HG03060 (cell line): ENCODE measurements at regions not wholly inside any gene's neighbourhood (a gene's known extent, or its start where the extent isn't known, plus 50 kb on each side); places are given as distances from the start of the nearest gene placed in this dataset.
A peak's percentile ranks its signal among the peaks of the same experiment; 100 is the strongest.
"Not testable (repeated sequence)": the region's sequence is repeated elsewhere in the genome, so short reads cannot be mapped to it uniquely, and the experiment has no call there.

Experiments
- ATAC-seq: cut with Tn5 transposase; IDR thresholded peaks from one replicate; pipeline ENCODE4 v1.9.1; 2021; ENCODE audit warnings: low read depth, moderate number of reproducible peaks; ENCODE audit not compliant: unreplicated experiment

DNA sequence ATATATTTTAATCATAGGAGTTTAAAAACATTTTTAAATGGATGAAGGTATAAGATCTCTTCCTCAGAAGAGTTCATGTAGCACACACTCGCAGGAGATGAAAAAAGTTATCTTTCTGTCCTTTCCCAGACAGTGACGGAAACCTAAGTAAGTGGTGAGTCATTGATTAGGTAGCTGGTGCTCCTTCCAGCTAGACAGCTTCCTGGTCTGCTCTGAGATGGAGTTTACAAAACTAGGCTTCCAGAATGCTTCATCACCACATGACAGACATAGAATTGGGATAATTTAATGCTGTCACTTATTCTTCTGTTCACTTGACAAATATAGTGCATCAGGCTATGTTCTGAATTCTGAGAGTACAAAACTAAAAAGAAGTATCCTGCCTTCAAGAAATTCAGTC, 2393.0 kb upstream of the C9orf72 start:
- ATAC-seq: no peak

DNA sequence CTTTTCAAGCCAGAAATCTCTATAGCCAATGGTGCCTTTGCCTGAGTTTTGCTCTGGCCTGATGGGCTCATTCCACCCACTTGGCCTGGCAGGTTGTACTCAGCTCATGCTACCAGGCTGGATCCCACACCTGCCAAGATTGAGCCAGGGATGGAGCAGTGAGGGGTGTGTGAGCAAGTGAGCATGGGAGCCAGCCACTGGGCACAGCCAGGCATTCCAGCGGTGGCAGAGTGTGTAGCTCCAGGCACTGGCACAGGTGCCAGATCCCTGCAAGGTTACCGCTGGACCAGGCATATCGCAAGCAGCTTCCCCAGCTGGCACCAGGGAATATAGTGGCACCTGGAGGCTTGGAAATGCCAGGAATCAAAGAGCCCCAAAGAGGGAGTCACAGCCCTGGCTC, 2395.6 kb upstream of the C9orf72 start:
- no peak for ATAC-seq

DNA sequence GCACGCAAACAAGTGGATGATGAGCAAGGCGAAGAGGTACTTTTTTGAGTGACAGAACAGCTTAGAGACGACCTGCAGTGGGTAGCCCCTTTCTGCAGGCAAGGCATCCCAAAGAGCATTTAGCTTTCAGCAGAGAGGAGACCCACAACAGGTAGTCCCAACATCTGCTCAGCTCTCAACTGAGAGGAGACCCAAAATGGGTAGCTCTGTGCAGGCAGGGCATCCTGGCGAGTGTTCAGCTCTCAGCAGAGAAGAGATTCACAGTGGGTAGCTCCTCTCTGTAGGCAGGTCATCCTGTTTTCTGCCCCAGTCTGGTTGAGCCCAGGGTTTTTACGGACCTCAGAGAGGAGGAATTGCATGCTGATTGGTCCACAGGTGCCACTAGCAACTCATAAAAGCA, 2396.1 kb upstream of the C9orf72 start:
- ATAC-seq: no peak

DNA sequence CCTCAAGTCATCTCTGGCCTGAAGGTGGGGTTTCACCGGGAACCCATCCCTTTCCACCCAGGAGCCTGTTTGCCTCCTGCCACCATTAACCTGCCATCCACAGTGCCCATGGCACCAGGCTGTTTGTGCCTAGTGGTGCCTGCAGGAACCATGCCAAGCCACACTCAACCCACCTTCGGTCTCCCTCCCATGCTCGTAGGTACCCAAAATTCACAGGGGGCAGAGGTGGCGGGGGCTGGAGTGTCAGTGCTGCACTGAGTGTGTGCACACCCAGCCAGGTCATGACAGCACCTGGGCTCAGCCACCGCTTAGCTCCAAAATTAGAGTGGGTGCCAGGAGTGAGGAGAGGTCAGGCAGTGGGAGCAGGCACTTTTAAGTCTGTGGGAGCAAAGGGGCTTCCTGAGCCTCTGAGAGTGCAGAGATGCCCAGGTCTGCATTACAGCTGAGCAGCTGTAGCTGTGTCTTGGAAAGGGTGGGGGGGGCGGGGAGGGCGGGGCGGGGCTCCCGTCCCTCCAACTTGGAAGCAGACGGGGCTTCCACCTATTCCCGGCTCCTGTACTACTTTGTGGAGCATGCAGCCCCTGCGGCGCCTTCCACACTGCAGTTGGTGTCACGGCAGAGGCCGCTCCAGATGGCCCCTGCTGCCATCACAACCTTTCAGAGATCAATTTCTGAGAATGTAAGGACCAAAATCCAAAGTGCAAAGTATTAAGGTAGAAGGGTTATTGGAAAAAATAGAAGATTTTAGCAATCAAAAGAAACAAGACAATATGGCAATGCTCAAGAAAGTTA, 2396.8 kb upstream of the C9orf72 start:
- ATAC-seq: no peak

DNA sequence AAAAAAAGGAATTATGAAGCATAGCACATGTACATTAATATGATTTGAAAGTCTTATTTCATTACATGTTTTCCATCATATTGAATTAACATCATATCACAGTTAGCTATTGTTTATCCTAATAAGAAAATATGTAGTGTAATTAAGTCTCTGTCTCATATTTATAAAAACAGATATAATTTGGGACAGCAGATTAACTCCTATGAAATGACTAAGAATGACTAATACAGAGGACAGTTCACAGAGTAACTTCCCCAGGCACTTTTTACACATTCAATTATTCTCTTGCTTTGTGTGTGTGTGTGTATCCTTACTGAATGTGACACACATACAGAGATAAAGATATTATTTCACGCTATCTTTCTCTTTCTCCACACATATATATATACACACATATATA, 2400.9 kb upstream of the C9orf72 start:
- ATAC-seq: no peak

DNA sequence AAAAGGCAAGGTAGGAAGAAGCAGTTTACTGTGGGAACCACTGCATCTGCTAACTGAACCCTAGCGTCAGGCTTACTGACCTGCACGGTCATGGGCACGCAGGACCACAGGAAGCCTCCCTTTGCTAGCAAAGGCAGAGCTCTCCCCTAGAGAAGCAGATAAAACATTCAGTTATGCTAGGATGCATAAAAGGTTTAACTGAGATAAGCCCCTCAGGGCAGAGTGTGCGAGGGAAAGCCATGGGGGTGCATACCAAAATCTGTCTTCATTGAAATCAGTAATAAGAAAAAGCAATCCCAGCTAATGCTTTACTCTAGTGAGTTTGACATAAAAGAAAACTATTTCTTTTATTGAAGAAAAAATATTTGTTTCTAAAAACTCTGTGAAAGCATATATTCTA, 2403.7 kb upstream of the C9orf72 start:
- no peak for ATAC-seq

DNA sequence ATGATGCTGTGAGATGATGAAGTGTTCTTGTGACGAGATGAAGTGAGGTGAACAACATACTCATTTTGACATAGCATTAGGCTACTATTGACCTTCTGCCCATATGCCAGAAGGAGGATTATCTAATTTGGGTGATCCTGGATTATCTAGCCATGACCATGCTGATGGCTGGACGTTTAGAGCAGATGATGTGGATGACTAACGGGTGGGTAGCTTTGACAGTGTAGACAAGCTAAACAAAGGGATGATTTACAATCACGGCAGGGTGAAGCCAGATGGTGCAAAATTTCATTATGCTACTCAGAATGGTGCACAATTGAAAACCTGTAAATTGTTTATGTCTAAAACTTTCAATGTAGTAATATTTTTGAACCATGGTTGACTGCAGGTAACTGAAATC, 2403.4 kb upstream of the ACO1 start:
- no peak for ATAC-seq

DNA sequence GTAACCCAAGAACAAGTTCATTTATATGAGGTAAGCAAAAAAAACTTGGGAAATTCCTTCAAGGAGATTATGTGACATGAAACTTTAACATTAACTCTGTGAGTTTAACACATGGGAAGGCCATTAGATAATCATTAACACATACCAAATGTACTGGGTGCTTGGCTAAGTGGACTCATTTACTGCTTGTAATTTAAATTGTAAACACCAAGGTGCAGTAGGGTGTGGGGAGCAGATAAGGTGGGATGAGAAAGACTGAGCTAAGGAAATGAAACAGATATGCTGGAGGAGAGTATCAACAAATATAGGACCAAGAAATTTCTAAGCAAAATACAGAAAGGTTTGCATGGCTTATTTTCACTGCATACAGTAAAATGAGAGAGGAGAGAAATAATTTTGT, 2384.8 kb upstream of the ACO1 start:
- no peak for ATAC-seq

DNA sequence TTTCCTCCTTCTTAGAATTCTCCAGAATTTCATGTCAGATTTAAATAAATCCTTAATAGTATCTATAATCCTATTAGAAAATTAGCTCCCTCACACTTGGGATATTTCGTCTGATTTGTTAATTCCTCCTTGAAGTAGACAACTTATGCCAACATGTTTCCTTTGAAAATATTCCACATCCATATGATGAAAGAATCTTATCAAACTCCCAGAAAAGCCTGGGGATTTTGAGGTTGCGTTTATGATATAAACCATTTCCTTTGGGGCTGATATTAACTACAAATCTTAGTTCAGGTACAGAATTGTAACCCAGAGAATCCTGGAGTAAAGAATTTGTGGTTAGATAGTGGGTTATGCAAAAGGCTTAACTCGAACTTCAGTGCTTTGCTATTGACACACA, 2373.8 kb upstream of the ACO1 start:
- ATAC-seq: no peak

DNA sequence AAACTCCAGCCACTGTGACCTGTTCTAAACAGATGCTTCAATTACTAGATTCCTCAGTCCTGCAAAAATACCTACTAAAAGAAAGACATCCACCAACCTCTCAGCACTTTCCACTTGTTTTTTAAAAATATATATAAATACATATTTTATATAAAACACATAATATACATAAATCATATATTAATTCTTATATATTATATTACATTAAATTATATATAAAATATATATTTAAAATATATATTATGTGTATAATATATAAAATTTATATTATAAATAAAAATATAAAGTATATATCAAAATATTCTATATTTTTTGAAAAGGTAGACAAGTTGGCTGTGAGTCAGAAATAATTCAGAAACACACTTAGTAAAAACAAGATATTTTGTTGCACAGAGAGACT, 2371.8 kb upstream of the ACO1 start:
- no peak for ATAC-seq

DNA sequence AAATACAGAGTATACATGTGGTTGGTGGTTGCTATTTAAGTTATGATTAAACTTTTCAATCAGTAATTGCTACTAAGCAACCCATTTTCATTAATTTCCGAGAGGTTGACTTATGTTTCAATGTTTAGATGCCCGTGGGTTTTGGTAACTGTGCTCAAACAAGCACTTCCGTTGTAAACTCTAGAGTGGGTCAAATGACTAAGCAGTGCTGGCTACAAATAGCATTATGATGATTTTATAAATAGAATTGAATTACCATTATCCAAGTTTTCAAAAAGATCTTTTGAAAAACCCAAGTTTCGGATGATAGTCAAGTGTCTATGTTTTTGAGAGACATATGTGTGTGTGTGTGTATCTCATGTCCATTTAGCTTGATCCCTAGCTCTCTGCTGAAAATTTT, 2369.4 kb upstream of the ACO1 start:
- ATAC-seq: no peak

DNA sequence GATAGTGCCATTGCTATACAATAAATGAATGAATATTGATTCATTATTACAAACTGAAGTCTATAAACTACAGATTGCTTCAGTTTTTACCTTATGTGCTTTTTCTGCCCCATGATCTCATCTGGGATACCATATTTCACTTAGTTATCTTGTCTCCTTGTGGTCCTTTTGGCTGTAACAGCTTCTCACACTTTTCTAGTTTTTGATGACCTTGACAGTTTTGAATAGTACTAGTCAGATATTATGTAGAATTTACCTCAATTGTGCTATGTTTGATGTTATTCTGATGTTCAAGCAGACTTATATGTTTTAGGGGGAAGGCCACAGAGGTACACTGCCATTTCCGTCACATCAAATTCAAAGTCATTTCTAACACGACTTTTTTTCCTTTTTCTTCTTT, 2364.3 kb upstream of the ACO1 start:
- ATAC-seq: no peak

DNA sequence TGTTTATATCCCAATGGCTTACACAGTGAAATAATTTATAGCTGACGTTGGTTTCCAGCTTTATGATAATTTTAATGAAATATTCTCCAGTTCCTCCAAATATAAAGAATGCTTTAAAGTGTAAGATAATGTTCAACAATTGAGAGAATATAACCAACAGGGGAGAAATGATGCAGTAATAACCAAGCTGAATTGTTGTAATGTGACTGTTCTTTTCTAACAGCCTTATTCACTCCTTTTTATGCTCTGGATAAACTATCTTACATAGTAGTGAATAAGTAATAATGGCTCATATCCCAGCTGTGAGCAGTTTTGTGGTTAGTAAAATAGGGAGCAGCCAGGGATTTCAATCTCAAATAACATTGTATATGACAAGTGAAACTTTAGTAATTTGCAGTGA, 2348.7 kb upstream of the ACO1 start:
- ATAC-seq: no peak

DNA sequence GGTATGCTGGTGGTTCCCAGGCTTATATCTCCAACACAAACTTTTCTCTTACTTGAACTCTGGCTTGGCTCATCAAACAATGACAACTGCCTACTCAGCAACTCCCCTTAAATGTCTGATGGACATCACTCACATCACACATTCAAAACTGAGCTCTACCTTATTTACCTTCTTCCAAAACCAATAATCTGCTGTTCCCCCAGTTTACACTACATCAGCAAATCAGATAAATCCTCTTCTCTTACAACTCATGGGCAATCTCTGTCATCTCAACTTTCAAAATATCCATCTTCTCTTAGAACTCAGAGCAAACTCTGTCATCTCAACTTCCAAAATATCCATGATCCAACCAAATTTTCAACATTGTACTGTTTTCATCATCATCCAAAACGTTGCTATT, 2347.9 kb upstream of the ACO1 start:
- ATAC-seq: no peak

DNA sequence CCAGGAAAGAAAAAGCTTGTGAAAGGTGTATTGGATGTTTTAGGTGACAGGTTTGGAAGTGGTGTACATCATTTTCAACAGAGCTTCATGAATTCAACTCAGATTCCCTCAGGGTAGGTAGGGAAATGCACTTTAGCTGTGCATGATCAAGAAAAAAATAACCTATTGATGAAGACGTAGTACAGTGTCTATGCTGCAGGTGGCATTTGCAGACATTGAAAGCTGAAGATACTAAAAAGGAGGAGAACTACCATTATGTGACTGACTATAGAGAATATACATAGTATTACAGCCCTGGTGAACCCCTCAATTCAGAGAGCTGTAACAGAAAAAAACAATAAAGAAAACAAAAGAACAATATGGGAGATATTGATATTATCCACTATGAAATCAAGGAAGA, 2344.7 kb upstream of the ACO1 start:
- ATAC-seq: no peak

DNA sequence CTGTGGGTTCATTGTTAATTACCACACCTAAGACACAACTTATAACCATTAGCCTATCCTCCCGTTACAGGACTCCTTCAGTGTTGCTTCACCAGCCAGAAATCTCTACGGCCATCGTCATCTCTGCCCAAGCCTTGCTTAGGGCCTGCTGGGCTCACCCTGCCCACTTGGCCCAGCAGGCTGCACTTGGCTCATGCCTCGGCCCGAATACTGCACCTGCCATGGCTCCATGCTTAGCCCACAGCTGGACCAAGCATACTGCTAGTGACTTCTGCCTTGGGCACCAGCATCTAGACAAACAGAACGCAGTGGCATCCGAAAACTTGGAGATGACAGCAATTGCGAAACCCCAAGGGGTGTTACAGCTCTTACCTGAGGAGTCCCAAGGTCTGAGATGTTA, 2336.0 kb upstream of the ACO1 start:
- ATAC-seq: no peak

DNA sequence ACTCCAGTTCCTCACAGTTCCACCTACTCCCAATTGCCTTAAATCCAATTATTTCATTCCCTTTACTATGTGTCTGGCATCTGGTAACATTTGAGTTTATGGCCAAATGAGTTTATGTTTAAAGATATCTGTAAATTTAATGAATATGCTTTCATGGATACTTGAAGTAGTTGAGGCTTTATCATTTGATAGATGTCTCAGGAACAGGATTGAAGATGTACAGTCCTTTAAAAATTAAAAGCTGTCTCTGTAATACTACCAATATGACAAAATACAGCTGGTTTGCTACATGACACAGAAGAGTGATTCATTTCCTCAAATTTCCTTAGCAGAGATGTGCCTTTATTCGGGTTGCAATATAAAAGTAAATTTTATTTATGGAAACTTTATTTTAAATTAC, 2326.0 kb upstream of the ACO1 start:
- no peak for ATAC-seq

DNA sequence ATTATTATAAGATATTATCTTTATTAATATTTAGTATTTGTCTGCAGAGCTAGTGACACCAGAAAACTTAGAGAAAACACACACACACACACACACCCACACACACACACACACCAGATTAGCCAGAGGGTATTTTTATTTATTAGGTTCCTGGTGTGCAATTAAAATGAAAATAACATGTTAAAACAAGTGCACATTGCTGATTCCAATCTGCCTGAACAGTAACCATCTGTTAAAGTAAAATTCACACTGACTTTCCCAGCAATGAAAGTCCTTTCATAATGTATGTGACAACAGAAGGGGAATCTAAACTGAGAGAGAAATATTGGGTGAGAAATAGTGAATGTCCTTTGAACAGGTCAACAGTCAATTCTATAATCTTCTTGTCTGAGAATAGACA, 2323.5 kb upstream of the ACO1 start:
- no peak for ATAC-seq

DNA sequence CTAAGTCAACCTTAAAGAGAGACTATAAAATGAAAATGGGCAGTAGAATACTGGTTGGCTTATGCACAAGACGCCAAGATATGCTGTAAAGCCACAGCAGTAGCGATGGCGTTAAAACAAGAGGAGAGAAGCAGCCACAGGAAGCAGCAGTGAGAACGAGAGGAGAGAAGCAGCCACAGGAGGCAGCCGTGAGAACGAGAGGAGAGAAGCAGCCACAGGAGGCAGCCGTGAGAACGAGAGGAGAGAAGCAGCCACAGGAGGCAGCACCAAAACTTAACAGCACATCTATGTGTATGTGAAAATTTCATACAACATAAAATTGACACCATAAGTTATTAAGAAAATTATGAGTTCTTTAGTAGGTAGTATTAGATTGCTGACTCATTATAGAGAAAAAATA, 2318.6 kb upstream of the ACO1 start:
- ATAC-seq: no peak

DNA sequence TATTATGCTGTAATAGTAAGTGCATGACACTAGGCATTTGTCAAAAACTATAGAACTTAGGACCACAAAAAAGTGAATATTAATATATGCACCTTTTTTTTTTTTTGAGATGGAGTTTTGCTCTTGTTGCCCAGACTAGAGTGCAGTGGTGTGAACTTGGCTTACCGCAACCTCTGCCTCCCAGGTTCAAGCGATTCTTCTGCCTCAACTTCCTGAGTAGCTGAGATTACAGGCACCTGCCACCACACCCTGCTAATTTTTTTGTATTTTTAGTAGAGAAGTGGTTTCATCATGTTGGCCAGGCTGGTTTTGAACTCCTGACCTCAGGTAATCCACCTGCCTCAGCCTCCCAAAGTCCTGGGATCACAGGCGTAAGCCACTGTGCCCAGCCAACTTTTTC, 2315.2 kb upstream of the ACO1 start:
- ATAC-seq: not testable (repeated sequence)

DNA sequence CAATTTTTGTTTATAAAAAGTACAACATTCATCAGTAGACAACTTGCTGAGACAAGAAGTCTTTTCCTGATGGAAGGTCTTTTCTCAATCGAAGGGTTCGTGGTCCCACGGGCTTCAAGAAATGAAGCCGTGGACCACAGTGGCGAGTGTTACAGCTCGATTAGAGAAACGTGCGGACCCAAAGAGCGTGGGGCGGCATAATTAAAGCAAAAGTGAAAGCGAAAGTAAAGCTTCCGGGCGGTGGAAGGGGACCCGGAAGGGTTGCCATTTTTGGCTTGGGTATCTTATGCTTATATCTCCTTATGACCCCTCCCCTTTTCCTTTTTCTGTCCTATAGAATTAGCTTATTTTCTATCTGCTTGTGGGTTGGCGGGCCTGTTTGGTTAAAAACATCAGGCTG, 2309.4 kb upstream of the ACO1 start:
- no peak for ATAC-seq

DNA sequence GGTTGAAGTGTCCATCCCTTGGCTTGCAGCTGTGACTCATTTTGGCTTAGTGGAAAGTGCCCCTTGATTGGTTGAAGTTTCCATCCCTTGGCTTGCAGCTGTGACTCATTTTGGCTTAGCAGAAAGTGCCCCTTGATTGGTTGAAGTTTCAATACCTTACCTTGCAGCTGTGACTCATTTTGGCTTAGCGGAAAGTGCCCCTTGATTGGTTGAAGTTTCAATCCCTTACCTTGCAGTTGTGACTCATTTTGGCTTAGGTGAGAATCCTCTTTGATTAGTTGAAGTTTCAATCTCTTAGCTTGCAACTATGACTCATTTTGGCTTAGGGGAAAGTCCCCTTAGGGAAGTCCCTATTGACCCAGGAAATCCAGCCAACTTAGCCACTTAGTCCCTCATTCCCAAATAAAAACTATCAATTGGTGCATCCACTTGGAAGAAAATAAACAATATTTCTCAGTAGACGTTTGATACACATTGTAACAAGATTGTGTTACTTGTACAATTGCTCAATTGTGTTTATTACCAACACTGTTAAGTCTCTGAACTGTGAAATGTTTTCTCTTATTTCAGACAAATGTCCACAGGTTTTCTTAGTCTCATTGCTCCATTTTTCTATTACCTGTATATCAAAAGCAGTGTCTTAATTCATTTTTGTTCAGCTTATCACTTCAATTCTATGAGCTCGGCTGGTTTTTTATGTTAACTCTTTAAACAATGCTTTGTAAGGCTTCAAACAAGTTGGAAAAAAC, 2308.8 kb upstream of the ACO1 start:
- ATAC-seq: peak; percentile 85
